ENCODE measurements at regions not wholly inside any gene's neighbourhood (a gene's known extent, or its start where the extent isn't known, plus 50 kb on each side); places are given as distances from the start of the nearest gene placed in this dataset.
A peak's percentile ranks its signal among the peaks of the same experiment; 100 is the strongest.

- Histone ChIP-seq H3K9ac (ENCODE audit: low read length) (no peak overlapping the region), H3K27ac (ENCODE audit: low read length) (no peak overlapping the region), H3K36me3 (ENCODE audit: insufficient read depth, low read length) (no peaks in the 10 kb centered on the region), H3K4me3 (ENCODE audit: low read length) (no peak overlapping the region), H4K20me1 (ENCODE audit: insufficient read depth, low read depth, low read length) (no peaks in the 10 kb centered on the region), H3K79me2 (ENCODE audit: low read length) (no peaks in the 10 kb centered on the region), H3K4me2 (ENCODE audit: low read depth, low read length, poor library complexity, severe bottlenecking) (no peak overlapping the region), H3K27me3 (ENCODE audit: low read length) (no peaks in the 10 kb centered on the region), H2AFZ (ENCODE audit: low read length) (no peak overlapping the region), H3K9me3 (ENCODE audit: low read length) (no peaks in the 10 kb centered on the region), H3K4me1 (ENCODE audit: low read length) (peaks cover 3% of the 10 kb centered on the region; the same call in 1 of the 2 replicates), H3K9me2 (replicated peaks; ENCODE audit: insufficient read depth, low read length) (no peaks in the 10 kb centered on the region)
- peak; percentile 91 for DNase-seq
Observed at GRCh38 chr1:30379684-30380624, 343.4 kb downstream of the MATN1 start.

GRCh38 chr1:30378991-30379581 is 344.3 kb downstream of the MATN1 start:
- no peak for DNase-seq
- Histone ChIP-seq H3K9me3 (ENCODE audit: low read length) (no peaks in the 10 kb centered on the region), H3K4me3 (ENCODE audit: low read length) (no peak overlapping the region), H3K36me3 (ENCODE audit: insufficient read depth, low read length) (no peaks in the 10 kb centered on the region), H2AFZ (ENCODE audit: low read length) (no peak overlapping the region), H4K20me1 (ENCODE audit: insufficient read depth, low read depth, low read length) (no peaks in the 10 kb centered on the region), H3K79me2 (ENCODE audit: low read length) (no peaks in the 10 kb centered on the region), H3K9ac (ENCODE audit: low read length) (no peak overlapping the region), H3K27ac (ENCODE audit: low read length) (no peak overlapping the region), H3K9me2 (replicated peaks; ENCODE audit: insufficient read depth, low read length) (no peaks in the 10 kb centered on the region), H3K27me3 (ENCODE audit: low read length) (no peaks in the 10 kb centered on the region), H3K4me1 (ENCODE audit: low read length) (peaks cover 3% of the 10 kb centered on the region; the same call in 1 of the 2 replicates), H3K4me2 (ENCODE audit: low read depth, low read length, poor library complexity, severe bottlenecking) (no peak overlapping the region)

- Histone ChIP-seq H3K9me2 (replicated peaks; ENCODE audit: insufficient read depth, low read length) (no peaks in the 10 kb centered on the region), H2AFZ (ENCODE audit: low read length) (no peak overlapping the region), H3K4me1 (ENCODE audit: low read length) (peaks cover 3% of the 10 kb centered on the region; the same call in 1 of the 2 replicates), H3K27me3 (ENCODE audit: low read length) (no peaks in the 10 kb centered on the region), H3K79me2 (ENCODE audit: low read length) (no peaks in the 10 kb centered on the region), H3K36me3 (ENCODE audit: insufficient read depth, low read length) (no peaks in the 10 kb centered on the region), H3K27ac (ENCODE audit: low read length) (no peak overlapping the region), H3K9ac (ENCODE audit: low read length) (no peak overlapping the region), H3K4me2 (ENCODE audit: low read depth, low read length, poor library complexity, severe bottlenecking) (no peak overlapping the region), H3K9me3 (ENCODE audit: low read length) (no peaks in the 10 kb centered on the region), H3K4me3 (ENCODE audit: low read length) (no peak overlapping the region), H4K20me1 (ENCODE audit: insufficient read depth, low read depth, low read length) (no peaks in the 10 kb centered on the region)
- no peak for DNase-seq
Observed at GRCh38 chr1:30378003-30378596, 345.3 kb downstream of the MATN1 start.

- Histone ChIP-seq H3K4me3 (ENCODE audit: low read length) (no peak overlapping the region), H3K4me1 (ENCODE audit: low read length) (peaks cover 3% of the 10 kb centered on the region; the same call in 1 of the 2 replicates), H3K79me2 (ENCODE audit: low read length) (no peaks in the 10 kb centered on the region), H3K9ac (ENCODE audit: low read length) (no peak overlapping the region), H3K36me3 (ENCODE audit: insufficient read depth, low read length) (no peaks in the 10 kb centered on the region), H3K27me3 (ENCODE audit: low read length) (no peaks in the 10 kb centered on the region), H3K9me2 (replicated peaks; ENCODE audit: insufficient read depth, low read length) (no peaks in the 10 kb centered on the region), H3K27ac (ENCODE audit: low read length) (no peak overlapping the region), H2AFZ (ENCODE audit: low read length) (no peak overlapping the region), H3K9me3 (ENCODE audit: low read length) (no peaks in the 10 kb centered on the region), H3K4me2 (ENCODE audit: low read depth, low read length, poor library complexity, severe bottlenecking) (no peak overlapping the region), H4K20me1 (ENCODE audit: insufficient read depth, low read depth, low read length) (no peaks in the 10 kb centered on the region)
- DNase-seq = no peak
Observed at GRCh38 chr1:30377230-30378002, 346.0 kb downstream of the MATN1 start.

GRCh38 chr1:30376054-30376697 is 347.2 kb downstream of the MATN1 start:
- no peak for DNase-seq
- Histone ChIP-seq H3K27ac (ENCODE audit: low read length) (no peak overlapping the region), H3K4me1 (ENCODE audit: low read length) (peaks cover 3% of the 10 kb centered on the region; the same call in 1 of the 2 replicates), H3K9me2 (replicated peaks; ENCODE audit: insufficient read depth, low read length) (no peaks in the 10 kb centered on the region), H3K9ac (ENCODE audit: low read length) (no peak overlapping the region), H3K4me2 (ENCODE audit: low read depth, low read length, poor library complexity, severe bottlenecking) (no peak overlapping the region), H2AFZ (ENCODE audit: low read length) (no peak overlapping the region), H3K36me3 (ENCODE audit: insufficient read depth, low read length) (no peaks in the 10 kb centered on the region), H3K27me3 (ENCODE audit: low read length) (no peaks in the 10 kb centered on the region), H3K9me3 (ENCODE audit: low read length) (no peaks in the 10 kb centered on the region), H3K4me3 (ENCODE audit: low read length) (no peak overlapping the region), H3K79me2 (ENCODE audit: low read length) (no peaks in the 10 kb centered on the region), H4K20me1 (ENCODE audit: insufficient read depth, low read depth, low read length) (no peaks in the 10 kb centered on the region)

GRCh38 chr1:30375156-30375555 is 348.2 kb downstream of the MATN1 start:
- H3K9me3 ChIP-seq (ENCODE audit: low read length) = no peaks in the 10 kb centered on the region
- H4K20me1 ChIP-seq (ENCODE audit: insufficient read depth, low read depth, low read length) = no peaks in the 10 kb centered on the region
- H2AFZ ChIP-seq (ENCODE audit: low read length) = no peak overlapping the region
- no peak overlapping the region for H3K27ac ChIP-seq (ENCODE audit: low read length)
- H3K4me2 ChIP-seq (ENCODE audit: low read depth, low read length, poor library complexity, severe bottlenecking) = no peak overlapping the region
- DNase-seq = no peak
- no peaks in the 10 kb centered on the region for H3K9me2 ChIP-seq (replicated peaks; ENCODE audit: insufficient read depth, low read length)
- no peaks in the 10 kb centered on the region for H3K36me3 ChIP-seq (ENCODE audit: insufficient read depth, low read length)
- no peak overlapping the region for H3K9ac ChIP-seq (ENCODE audit: low read length)
- no peaks in the 10 kb centered on the region for H3K79me2 ChIP-seq (ENCODE audit: low read length)
- no peaks in the 10 kb centered on the region for H3K4me1 ChIP-seq (ENCODE audit: low read length)
- no peak overlapping the region for H3K4me3 ChIP-seq (ENCODE audit: low read length)
- H3K27me3 ChIP-seq (ENCODE audit: low read length) = no peaks in the 10 kb centered on the region

GRCh38 chr1:30374400-30375070 is 348.9 kb downstream of the MATN1 start:
- no peak overlapping the region for H2AFZ ChIP-seq (ENCODE audit: low read length)
- H3K4me3 ChIP-seq (ENCODE audit: low read length) = no peak overlapping the region
- H3K9me3 ChIP-seq (ENCODE audit: low read length) = no peaks in the 10 kb centered on the region
- H3K9me2 ChIP-seq (replicated peaks; ENCODE audit: insufficient read depth, low read length) = no peaks in the 10 kb centered on the region
- H3K27me3 ChIP-seq (ENCODE audit: low read length) = no peaks in the 10 kb centered on the region
- no peak overlapping the region for H3K9ac ChIP-seq (ENCODE audit: low read length)
- no peak overlapping the region for H3K4me2 ChIP-seq (ENCODE audit: low read depth, low read length, poor library complexity, severe bottlenecking)
- no peaks in the 10 kb centered on the region for H3K36me3 ChIP-seq (ENCODE audit: insufficient read depth, low read length)
- H3K4me1 ChIP-seq (ENCODE audit: low read length) = no peaks in the 10 kb centered on the region
- no peaks in the 10 kb centered on the region for H4K20me1 ChIP-seq (ENCODE audit: insufficient read depth, low read depth, low read length)
- H3K27ac ChIP-seq (ENCODE audit: low read length) = no peak overlapping the region
- DNase-seq = no peak
- no peaks in the 10 kb centered on the region for H3K79me2 ChIP-seq (ENCODE audit: low read length)
